ENCODE measurements at regions not wholly inside any gene's neighbourhood (a gene's known extent, or its start where the extent isn't known, plus 50 kb on each side); places are given as distances from the start of the nearest gene placed in this dataset.
"Not testable (repeated sequence)": the region's sequence is repeated elsewhere in the genome, so short reads cannot be mapped to it uniquely, and the experiment has no call there.

- CTCF ChIA-PET = no interaction called here
- TF ChIP-seq, protein P1, sequence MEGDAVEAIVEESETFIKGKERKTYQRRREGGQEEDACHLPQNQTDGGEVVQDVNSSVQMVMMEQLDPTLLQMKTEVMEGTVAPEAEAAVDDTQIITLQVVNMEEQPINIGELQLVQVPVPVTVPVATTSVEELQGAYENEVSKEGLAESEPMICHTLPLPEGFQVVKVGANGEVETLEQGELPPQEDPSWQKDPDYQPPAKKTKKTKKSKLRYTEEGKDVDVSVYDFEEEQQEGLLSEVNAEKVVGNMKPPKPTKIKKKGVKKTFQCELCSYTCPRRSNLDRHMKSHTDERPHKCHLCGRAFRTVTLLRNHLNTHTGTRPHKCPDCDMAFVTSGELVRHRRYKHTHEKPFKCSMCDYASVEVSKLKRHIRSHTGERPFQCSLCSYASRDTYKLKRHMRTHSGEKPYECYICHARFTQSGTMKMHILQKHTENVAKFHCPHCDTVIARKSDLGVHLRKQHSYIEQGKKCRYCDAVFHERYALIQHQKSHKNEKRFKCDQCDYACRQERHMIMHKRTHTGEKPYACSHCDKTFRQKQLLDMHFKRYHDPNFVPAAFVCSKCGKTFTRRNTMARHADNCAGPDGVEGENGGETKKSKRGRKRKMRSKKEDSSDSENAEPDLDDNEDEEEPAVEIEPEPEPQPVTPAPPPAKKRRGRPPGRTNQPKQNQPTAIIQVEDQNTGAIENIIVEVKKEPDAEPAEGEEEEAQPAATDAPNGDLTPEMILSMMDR (conservative IDR thresholded peaks at IDR 0.05; ENCODE audit: low read depth, low read length) = no peak
- no peak for TF ChIP-seq EZH2 (IDR thresholded peaks at IDR 0.05; ENCODE audit: borderline replicate concordance, low read depth, low read length, poor library complexity, severe bottlenecking)
- Histone ChIP-seq H3K27ac (ENCODE audit: low read depth, low read length, poor library complexity, severe bottlenecking) (no peak overlapping the region), H3K36me3 (ENCODE audit: insufficient read depth, low read length, poor library complexity, severe bottlenecking) (no peaks in the 10 kb centered on the region), H3K9me3 (ENCODE audit: low read depth, low read length, poor library complexity, severe bottlenecking) (peaks cover 5% of the 10 kb centered on the region), H3K4me3 (ENCODE audit: low read depth, low read length, poor library complexity, severe bottlenecking) (no peak overlapping the region), H3K4me1 (ENCODE audit: insufficient read depth, low read length, poor library complexity, severe bottlenecking) (no peaks in the 10 kb centered on the region), H3K27me3 (replicated peaks; ENCODE audit: insufficient read depth, low read depth, low read length, poor library complexity) (no peaks in the 10 kb centered on the region)
- intact Hi-C loops (cut with micrococcal nuclease; ENCODE audit: unreplicated experiment) = no loop called here
- no peak for DNase-seq (ENCODE audit: low spot score)
- BruUV-seq (replicated peaks) = no TSS peak
- POLR2A ChIA-PET (ENCODE audit: low non-redundant PET) = no interaction called here
Observed at GRCh38 chr3:87756616-87757015, 302.2 kb downstream of the CGGBP1 start.

DNA sequence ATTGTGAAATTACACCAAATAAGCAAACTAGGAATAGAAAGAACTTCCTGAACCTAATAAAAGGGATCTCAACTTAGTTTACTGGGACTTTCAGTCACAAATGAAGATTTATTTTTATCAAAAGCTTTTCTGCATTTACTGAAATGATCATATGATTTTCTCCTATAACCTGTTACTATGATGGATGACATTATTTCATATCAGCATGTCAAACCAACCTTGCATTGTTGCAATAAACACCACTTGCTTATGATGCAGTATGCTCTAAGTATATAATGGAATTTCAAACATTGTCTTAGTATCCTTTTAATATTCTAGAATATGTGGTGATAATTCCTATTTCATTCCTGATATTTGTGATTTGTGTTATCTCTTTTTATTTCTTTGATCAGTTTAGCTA, 303.0 kb downstream of the CGGBP1 start:
- ChIA-PET CTCF (no interaction called here), POLR2A (ENCODE audit: low non-redundant PET) (no interaction called here)
- Histone ChIP-seq H3K36me3 (ENCODE audit: insufficient read depth, low read length, poor library complexity, severe bottlenecking) (no peaks in the 10 kb centered on the region), H3K27ac (ENCODE audit: low read depth, low read length, poor library complexity, severe bottlenecking) (no peak overlapping the region), H3K4me3 (ENCODE audit: low read depth, low read length, poor library complexity, severe bottlenecking) (no peak overlapping the region), H3K9me3 (ENCODE audit: low read depth, low read length, poor library complexity, severe bottlenecking) (peaks cover 5% of the 10 kb centered on the region), H3K4me1 (ENCODE audit: insufficient read depth, low read length, poor library complexity, severe bottlenecking) (no peaks in the 10 kb centered on the region), H3K27me3 (replicated peaks; ENCODE audit: insufficient read depth, low read depth, low read length, poor library complexity) (no peaks in the 10 kb centered on the region)
- BruUV-seq (replicated peaks) = no TSS peak
- DNase-seq (ENCODE audit: low spot score) = no peak
- TF ChIP-seq EZH2 (IDR thresholded peaks at IDR 0.05; ENCODE audit: borderline replicate concordance, low read depth, low read length, poor library complexity, severe bottlenecking) = no peak
- TF ChIP-seq, protein P1 (conservative IDR thresholded peaks at IDR 0.05; ENCODE audit: low read depth, low read length) = no peak
- intact Hi-C loops (cut with micrococcal nuclease; ENCODE audit: unreplicated experiment) = no loop called here

GRCh38 chr3:87742250-87742649, 316.6 kb downstream of the CGGBP1 start:
- no peaks in the 10 kb centered on the region for H3K27me3 ChIP-seq (replicated peaks; ENCODE audit: insufficient read depth, low read depth, low read length, poor library complexity)
- no peak overlapping the region for H3K27ac ChIP-seq (ENCODE audit: low read depth, low read length, poor library complexity, severe bottlenecking)
- no peaks in the 10 kb centered on the region for H3K4me1 ChIP-seq (ENCODE audit: insufficient read depth, low read length, poor library complexity, severe bottlenecking)
- ChIA-PET POLR2A (ENCODE audit: low non-redundant PET) (no interaction called here), CTCF (no interaction called here)
- intact Hi-C loops (cut with micrococcal nuclease; ENCODE audit: unreplicated experiment) = no loop called here
- no peak overlapping the region for H3K4me3 ChIP-seq (ENCODE audit: low read depth, low read length, poor library complexity, severe bottlenecking)
- TF ChIP-seq EZH2 (IDR thresholded peaks at IDR 0.05; ENCODE audit: borderline replicate concordance, low read depth, low read length, poor library complexity, severe bottlenecking) = no peak
- TF ChIP-seq, protein P1 (conservative IDR thresholded peaks at IDR 0.05; ENCODE audit: low read depth, low read length) = no peak
- BruUV-seq (replicated peaks) = no TSS peak
- no peak for DNase-seq (ENCODE audit: low spot score)
- H3K36me3 ChIP-seq (ENCODE audit: insufficient read depth, low read length, poor library complexity, severe bottlenecking) = no peaks in the 10 kb centered on the region
- peaks cover 25% of the 10 kb centered on the region for H3K9me3 ChIP-seq (ENCODE audit: low read depth, low read length, poor library complexity, severe bottlenecking)

- H3K27ac ChIP-seq (ENCODE audit: low read depth, low read length, poor library complexity, severe bottlenecking); DNase-seq (ENCODE audit: low spot score); H3K27me3 ChIP-seq (replicated peaks; ENCODE audit: insufficient read depth, low read depth, low read length, poor library complexity); intact Hi-C loops (cut with micrococcal nuclease; ENCODE audit: unreplicated experiment); H3K4me3 ChIP-seq (ENCODE audit: low read depth, low read length, poor library complexity, severe bottlenecking); CTCF ChIA-PET; BruUV-seq (replicated peaks); H3K4me1 ChIP-seq (ENCODE audit: insufficient read depth, low read length, poor library complexity, severe bottlenecking); POLR2A ChIA-PET (ENCODE audit: low non-redundant PET); H3K36me3 ChIP-seq (ENCODE audit: insufficient read depth, low read length, poor library complexity, severe bottlenecking): not testable (repeated sequence)
- H3K9me3 ChIP-seq (ENCODE audit: low read depth, low read length, poor library complexity, severe bottlenecking) = peaks cover 25% of the 10 kb centered on the region
Observed at GRCh38 chr3:87740894-87741293, 317.9 kb downstream of the CGGBP1 start.

DNA sequence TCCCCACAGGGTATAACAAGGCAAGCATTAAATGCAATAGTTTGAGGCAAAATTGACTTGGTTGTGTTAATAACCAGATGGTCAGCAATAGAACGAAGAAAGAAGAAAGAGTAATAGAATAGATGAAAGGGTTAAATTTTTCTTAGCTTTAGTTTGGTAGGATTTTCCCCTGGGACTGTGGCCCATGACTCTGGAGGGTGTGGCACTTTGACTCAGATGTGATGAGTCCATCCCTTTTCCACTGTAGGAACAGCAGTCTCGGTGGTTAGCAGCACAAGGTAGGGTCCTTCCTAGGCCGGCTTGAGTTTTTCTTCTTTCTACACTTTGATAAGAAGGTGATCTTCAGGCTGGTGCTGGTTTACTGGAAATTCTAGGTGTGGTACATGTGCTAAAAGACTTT, 321.0 kb downstream of the CGGBP1 start:
- peak; percentile 12 for DNase-seq (ENCODE audit: low spot score)
- intact Hi-C loops (cut with micrococcal nuclease; ENCODE audit: unreplicated experiment); CTCF ChIA-PET; POLR2A ChIA-PET (ENCODE audit: low non-redundant PET); H3K27me3 ChIP-seq (replicated peaks; ENCODE audit: insufficient read depth, low read depth, low read length, poor library complexity); H3K4me1 ChIP-seq (ENCODE audit: insufficient read depth, low read length, poor library complexity, severe bottlenecking); H3K27ac ChIP-seq (ENCODE audit: low read depth, low read length, poor library complexity, severe bottlenecking); H3K4me3 ChIP-seq (ENCODE audit: low read depth, low read length, poor library complexity, severe bottlenecking); BruUV-seq (replicated peaks); H3K36me3 ChIP-seq (ENCODE audit: insufficient read depth, low read length, poor library complexity, severe bottlenecking): not testable (repeated sequence)
- peaks cover 25% of the 10 kb centered on the region for H3K9me3 ChIP-seq (ENCODE audit: low read depth, low read length, poor library complexity, severe bottlenecking)
